SH-SY5Y (cell line): ENCODE measurements at regions not wholly inside any gene's neighbourhood (a gene's known extent, or its start where the extent isn't known, plus 50 kb on each side); places are given as distances from the start of the nearest gene placed in this dataset.

Source experiments
- GATA2 ChIP-seq: IDR thresholded peaks from 2 replicates; pipeline ENCODE4 v1.6.1; 2011; ENCODE audit warnings: mild to moderate bottlenecking, low read depth, low read length
- GATA3 ChIP-seq: IDR thresholded peaks from 2 replicates; pipeline ENCODE4 v1.6.1; 2011; ENCODE audit warnings: low read depth, mild to moderate bottlenecking, low read length, moderate library complexity

GRCh38 chr6:137958811-137959565, 91.9 kb downstream of the TNFAIP3 start:
- TF ChIP-seq GATA2 = no peak
- no peak for TF ChIP-seq GATA3

GRCh38 chr6:137962725-137963124, 95.7 kb downstream of the TNFAIP3 start:
- no peak for TF ChIP-seq GATA3
- no peak for TF ChIP-seq GATA2

GRCh38 chr6:137964876-137965275, 97.8 kb downstream of the TNFAIP3 start:
- TF ChIP-seq GATA2 = no peak
- TF ChIP-seq GATA3 = no peak

- TF ChIP-seq GATA3 (no peak), GATA2 (no peak)
Observed at GRCh38 chr6:137967689-137968454, 100.8 kb downstream of the TNFAIP3 start.

- no peak for TF ChIP-seq GATA3
Observed at GRCh38 chr6:137968455-137968804, 101.4 kb downstream of the TNFAIP3 start.

GRCh38 chr6:137968901-137969300, 101.8 kb downstream of the TNFAIP3 start:
- TF ChIP-seq GATA3 = no peak
- TF ChIP-seq GATA2 = no peak

- TF ChIP-seq GATA3 (no peak), GATA2 (no peak)
Observed at GRCh38 chr6:137969874-137970273, 102.8 kb downstream of the TNFAIP3 start.

GRCh38 chr6:137970368-137970767, 103.3 kb downstream of the TNFAIP3 start:
- no peak for TF ChIP-seq GATA2
- TF ChIP-seq GATA3 = no peak

GRCh38 chr6:137973201-137973600, 106.1 kb downstream of the TNFAIP3 start:
- no peak for TF ChIP-seq GATA2
- TF ChIP-seq GATA3 = no peak

- no peak for TF ChIP-seq GATA2
- TF ChIP-seq GATA3 = no peak
Observed at GRCh38 chr6:137975188-137975940, 108.3 kb downstream of the TNFAIP3 start.

GRCh38 chr6:137976430-137976829, 109.4 kb downstream of the TNFAIP3 start:
- TF ChIP-seq GATA2 (no peak), GATA3 (no peak)

GRCh38 chr6:137977206-137977605, 110.1 kb downstream of the TNFAIP3 start:
- TF ChIP-seq GATA2 (no peak), GATA3 (no peak)

- TF ChIP-seq GATA2 (no peak), GATA3 (no peak)
Observed at GRCh38 chr6:137977814-137978213, 110.8 kb downstream of the TNFAIP3 start.

GRCh38 chr6:137978252-137978896, 111.3 kb downstream of the TNFAIP3 start:
- TF ChIP-seq GATA2 (no peak), GATA3 (no peak)
